CD4-positive, alpha-beta T cell (primary cell): ENCODE measurements at regions not wholly inside any gene's neighbourhood (a gene's known extent, or its start where the extent isn't known, plus 50 kb on each side); places are given as distances from the start of the nearest gene placed in this dataset.

Experiments used
- ATAC-seq: fragments of 200-7000 bp; cut with Tn5 transposase; one replicate; pipeline ENCODE4 v1.10.0; 2022; ENCODE audit warnings: mild to moderate bottlenecking; ENCODE audit not compliant: poor library complexity
- CTCF ChIA-PET: fragments of 350-600 bp; sonication (Branson Sonifier 250); formaldehyde crosslinking; loops from one replicate; lab custom pipeline; 2021; ENCODE audit warnings: antibody characterized with exemption, inconsistent platforms; lab: Charles Lee
- POLR2A ChIA-PET: fragments of 350-600 bp; sonication (Branson Sonifier 250); formaldehyde crosslinking; loops from one replicate; lab custom pipeline; 2021; ENCODE audit warnings: antibody characterized with exemption, inconsistent platforms; lab: Charles Lee
- DNase-seq, 14 experiments: peaks; one replicate each; pipeline ENCODE4 v3.0.0-alpha.2; 2013 to 2020; ENCODE audit warnings: mixed read lengths in 2 of 14
- H3K27ac ChIP-seq, 2 donors: one replicate each; pipeline versions ENCODE4 v1.5.1 to v1.7.0; 2013; ENCODE audit warnings: low read length in 2 of 2, low read depth in 1 of 2, mild to moderate bottlenecking in 1 of 2
- H3K27me3 ChIP-seq, 2 experiments: 1 replicate in 1 of 2; 2 replicates in 1 of 2; pipeline versions ENCODE4 v1.6.1 to v1.7.0; 2013; ENCODE audit warnings: low read length in 2 of 2, control low read depth in 1 of 2, mild to moderate bottlenecking in 1 of 2, moderate library complexity in 1 of 2; ENCODE audit not compliant: insufficient read depth in 2 of 2, control insufficient read depth in 1 of 2
- H3K36me3 ChIP-seq: one replicate; pipeline ENCODE4 v1.6.1; 2013; ENCODE audit warnings: low read length, control low read depth; ENCODE audit not compliant: insufficient read depth
- H3K4me1 ChIP-seq: one replicate; pipeline ENCODE4 v1.6.1; 2013; ENCODE audit warnings: low read length, control low read depth; ENCODE audit not compliant: insufficient read depth
- H3K4me3 ChIP-seq: one replicate; pipeline ENCODE4 v1.5.1; 2013; ENCODE audit warnings: mild to moderate bottlenecking, low read length, moderate library complexity
- H3K9me3 ChIP-seq, 2 experiments: 1 replicate in 1 of 2; 2 replicates in 1 of 2; pipeline versions ENCODE4 v1.6.1 to v1.7.0; 2013; ENCODE audit warnings: low read length in 2 of 2, mild to moderate bottlenecking in 2 of 2, control low read depth in 1 of 2, moderate library complexity in 1 of 2; ENCODE audit not compliant: control insufficient read depth in 1 of 2, insufficient read depth in 1 of 2
- H3K27ac Mint-ChIP-seq: one replicate; pipeline ENCODE4 v1.8.0; 2020; ENCODE audit warnings: mixed read lengths
- H3K27me3 Mint-ChIP-seq: one replicate; pipeline ENCODE4 v1.8.0; 2021; ENCODE audit warnings: mixed read lengths
- H3K36me3 Mint-ChIP-seq: one replicate; pipeline ENCODE4 v1.8.0; 2021; ENCODE audit warnings: low read depth, mixed read lengths
- H3K4me1 Mint-ChIP-seq: one replicate; pipeline ENCODE4 v1.8.0; 2021; ENCODE audit warnings: low read depth, mixed read lengths
- H3K4me3 Mint-ChIP-seq: one replicate; pipeline ENCODE4 v1.8.0; 2020; ENCODE audit warnings: mild to moderate bottlenecking, mixed read lengths
- H3K9me3 Mint-ChIP-seq: one replicate; pipeline ENCODE4 v1.8.0; 2020; ENCODE audit warnings: mixed read lengths
- CTCF ChIP-seq: fragments of 200-600 bp; IDR thresholded peaks from one replicate; pipeline ENCODE4 v1.8.0; 2022; ENCODE audit warnings: antibody characterized with exemption, mild to moderate bottlenecking
- intact Hi-C, 2 experiments: fragments of 100-400 bp; cut with DNase I in 1 of 2; cut with micrococcal nuclease in 1 of 2; formaldehyde crosslinking; loops; one replicate each; pipeline versions ENCODE4 v1.15.1 to v1.9.0; 2023 to 2025; cut with DNase I, micrococcal nuclease

GRCh38 chr2:66772618-66773017 is 337.7 kb downstream of the MEIS1 start:
- ChIA-PET POLR2A (no interaction called here), CTCF (no interaction called here)
- H3K4me3 Mint-ChIP-seq: no peak overlapping the region
- H3K4me1 ChIP-seq: no peaks in the 10 kb centered on the region
- TF ChIP-seq CTCF: no peak
- no peaks in the 10 kb centered on the region for H3K4me1 Mint-ChIP-seq
- no peak overlapping the region for H3K4me3 ChIP-seq
- DNase-seq (no peak), ATAC-seq (no peak)
- H3K27me3 ChIP-seq: no peaks in the 10 kb centered on the region
- H3K36me3 Mint-ChIP-seq: no peaks in the 10 kb centered on the region
- no peak overlapping the region for H3K27ac Mint-ChIP-seq
- H3K27me3 Mint-ChIP-seq: no peaks in the 10 kb centered on the region
- no peaks in the 10 kb centered on the region for H3K36me3 ChIP-seq
- H3K9me3 Mint-ChIP-seq: peaks cover 5% of the 10 kb centered on the region
- no peaks in the 10 kb centered on the region for H3K9me3 ChIP-seq
- intact Hi-C loops: no loop called here
- H3K27ac ChIP-seq: no peak overlapping the region

- Mint-ChIP-seq H3K4me1 (no peaks in the 10 kb centered on the region), H3K27me3 (no peaks in the 10 kb centered on the region)
- CTCF ChIA-PET: no interaction called here
These were observed 341.0 kb downstream of the MEIS1 start for GRCh38 chr2:66775730-66776422.

GRCh38 chr2:66781804-66782203 is 346.9 kb downstream of the MEIS1 start:
- POLR2A ChIA-PET: no interaction called here
- H3K36me3 Mint-ChIP-seq: no peaks in the 10 kb centered on the region

More at GRCh38 chr2:66775730-66776422, 341.0 kb downstream of the MEIS1 start:
- no peaks in the 10 kb centered on the region for H3K9me3 ChIP-seq
- H3K36me3 Mint-ChIP-seq: no peaks in the 10 kb centered on the region
- H3K4me3 Mint-ChIP-seq: no peak overlapping the region
- ATAC-seq (no peak), DNase-seq (no peak)
- intact Hi-C loops: no loop called here
- H3K9me3 Mint-ChIP-seq: peaks cover 5% of the 10 kb centered on the region
- no peak for TF ChIP-seq CTCF
- no peaks in the 10 kb centered on the region for H3K27me3 ChIP-seq
- H3K4me1 ChIP-seq: no peaks in the 10 kb centered on the region
- no peak overlapping the region for H3K27ac ChIP-seq
- no peak overlapping the region for H3K27ac Mint-ChIP-seq
- POLR2A ChIA-PET: no interaction called here
- no peak overlapping the region for H3K4me3 ChIP-seq
- no peaks in the 10 kb centered on the region for H3K36me3 ChIP-seq

More at GRCh38 chr2:66781804-66782203, 346.9 kb downstream of the MEIS1 start:
- Histone ChIP-seq H3K36me3 (no peaks in the 10 kb centered on the region), H3K4me3 (no peak overlapping the region), H3K27me3 (no peaks in the 10 kb centered on the region), H3K4me1 (no peaks in the 10 kb centered on the region), H3K9me3 (peaks cover 0 to 5% of the 10 kb centered on the region in 2 experiments), H3K27ac (no peak overlapping the region)
- no peak overlapping the region for H3K27ac Mint-ChIP-seq
- CTCF ChIA-PET: no interaction called here
- TF ChIP-seq CTCF: no peak
- H3K27me3 Mint-ChIP-seq: no peaks in the 10 kb centered on the region
- H3K4me3 Mint-ChIP-seq: no peak overlapping the region
- DNase-seq: no peak
- H3K4me1 Mint-ChIP-seq: no peaks in the 10 kb centered on the region
- no peak for ATAC-seq
- intact Hi-C loops: no loop called here
- peaks cover 10% of the 10 kb centered on the region for H3K9me3 Mint-ChIP-seq
